ENCODE measurements at regions not wholly inside any gene's neighbourhood (a gene's known extent, or its start where the extent isn't known, plus 50 kb on each side); places are given as distances from the start of the nearest gene placed in this dataset.

DNA sequence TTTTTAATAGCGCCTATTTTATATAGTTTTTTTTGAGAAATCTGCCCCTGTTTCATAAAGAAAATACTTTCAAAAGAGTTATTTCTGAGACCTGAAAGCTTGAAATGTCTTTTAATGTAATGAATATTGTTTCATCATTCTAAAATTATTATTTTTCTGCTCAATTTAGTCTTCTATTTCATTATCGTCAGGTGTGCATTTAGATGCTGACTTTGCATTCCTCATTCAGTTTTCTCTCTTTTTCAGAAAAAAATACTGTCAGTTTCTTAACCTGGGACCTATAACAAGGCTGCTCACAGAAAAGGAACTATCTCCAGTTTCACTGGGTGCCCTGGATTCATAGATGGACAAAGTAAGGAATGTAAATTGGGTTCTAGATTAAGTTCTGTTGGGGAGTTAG, 1631.7 kb downstream of the SUCLG1 start:
- TF ChIP-seq, protein P1, sequence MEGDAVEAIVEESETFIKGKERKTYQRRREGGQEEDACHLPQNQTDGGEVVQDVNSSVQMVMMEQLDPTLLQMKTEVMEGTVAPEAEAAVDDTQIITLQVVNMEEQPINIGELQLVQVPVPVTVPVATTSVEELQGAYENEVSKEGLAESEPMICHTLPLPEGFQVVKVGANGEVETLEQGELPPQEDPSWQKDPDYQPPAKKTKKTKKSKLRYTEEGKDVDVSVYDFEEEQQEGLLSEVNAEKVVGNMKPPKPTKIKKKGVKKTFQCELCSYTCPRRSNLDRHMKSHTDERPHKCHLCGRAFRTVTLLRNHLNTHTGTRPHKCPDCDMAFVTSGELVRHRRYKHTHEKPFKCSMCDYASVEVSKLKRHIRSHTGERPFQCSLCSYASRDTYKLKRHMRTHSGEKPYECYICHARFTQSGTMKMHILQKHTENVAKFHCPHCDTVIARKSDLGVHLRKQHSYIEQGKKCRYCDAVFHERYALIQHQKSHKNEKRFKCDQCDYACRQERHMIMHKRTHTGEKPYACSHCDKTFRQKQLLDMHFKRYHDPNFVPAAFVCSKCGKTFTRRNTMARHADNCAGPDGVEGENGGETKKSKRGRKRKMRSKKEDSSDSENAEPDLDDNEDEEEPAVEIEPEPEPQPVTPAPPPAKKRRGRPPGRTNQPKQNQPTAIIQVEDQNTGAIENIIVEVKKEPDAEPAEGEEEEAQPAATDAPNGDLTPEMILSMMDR (IDR thresholded peaks at IDR 0.05; ENCODE audit: low read depth, low read length, poor library complexity, severe bottlenecking), result no peak
- no peak for TF ChIP-seq EZH2phosphoT487 (IDR thresholded peaks at IDR 0.05; ENCODE audit: borderline replicate concordance, low read length)

Data from DOHH2 (cell line).